B cell (primary cell): ENCODE measurements at regions not wholly inside any gene's neighbourhood (a gene's known extent, or its start where the extent isn't known, plus 50 kb on each side); places are given as distances from the start of the nearest gene placed in this dataset.
"Not testable (repeated sequence)": the region's sequence is repeated elsewhere in the genome, so short reads cannot be mapped to it uniquely, and the experiment has no call there.

Experiments used
- CTCF ChIP-seq: fragments of 200-600 bp; IDR thresholded peaks from one replicate; pipeline ENCODE4 v1.8.0; 2022; ENCODE audit warnings: antibody characterized with exemption, mild to moderate bottlenecking
- EZH2 ChIP-seq: IDR thresholded peaks from 2 replicates; pipeline ENCODE4 v1.6.1; 2012; ENCODE audit warnings: borderline replicate concordance, low read depth, mild to moderate bottlenecking, moderate library complexity, low read length; ENCODE audit not compliant: insufficient read depth, poor library complexity, severe bottlenecking

- not testable (repeated sequence) for TF ChIP-seq CTCF, EZH2
Observed at GRCh38 chr5:21480054-21480453, 1373.1 kb downstream of the CDH12 start.
